HL-60 (cell line): ENCODE measurements at regions not wholly inside any gene's neighbourhood (a gene's known extent, or its start where the extent isn't known, plus 50 kb on each side); places are given as distances from the start of the nearest gene placed in this dataset.

Source experiments
- CTCF ChIP-seq: IDR thresholded peaks from one replicate; pipeline ENCODE4 v1.5.1; 2011; ENCODE audit warnings: low read length, control low read depth, inconsistent platforms; ENCODE audit not compliant: insufficient read depth
- GABPA ChIP-seq: IDR thresholded peaks from 2 replicates; pipeline ENCODE4 v1.6.1; 2012; ENCODE audit warnings: low read depth
- POLR2AphosphoS5 ChIP-seq: IDR thresholded peaks from 2 replicates; pipeline ENCODE4 v1.6.1; 2012; ENCODE audit warnings: low read depth

GRCh38 chr18:76687304-76687962, 134.9 kb upstream of the ZNF236 start:
- TF ChIP-seq POLR2AphosphoS5 = no peak
- TF ChIP-seq CTCF = no peak
- no peak for TF ChIP-seq GABPA
